ENCODE measurements at regions not wholly inside any gene's neighbourhood (a gene's known extent, or its start where the extent isn't known, plus 50 kb on each side); places are given as distances from the start of the nearest gene placed in this dataset. TPM values are rescaled to one million over a fixed set of nuclear protein-coding genes. Genes with fewer than 3 reads are reported as not detected.
A peak's percentile ranks its signal among the peaks of the same experiment; 100 is the strongest.

DNA sequence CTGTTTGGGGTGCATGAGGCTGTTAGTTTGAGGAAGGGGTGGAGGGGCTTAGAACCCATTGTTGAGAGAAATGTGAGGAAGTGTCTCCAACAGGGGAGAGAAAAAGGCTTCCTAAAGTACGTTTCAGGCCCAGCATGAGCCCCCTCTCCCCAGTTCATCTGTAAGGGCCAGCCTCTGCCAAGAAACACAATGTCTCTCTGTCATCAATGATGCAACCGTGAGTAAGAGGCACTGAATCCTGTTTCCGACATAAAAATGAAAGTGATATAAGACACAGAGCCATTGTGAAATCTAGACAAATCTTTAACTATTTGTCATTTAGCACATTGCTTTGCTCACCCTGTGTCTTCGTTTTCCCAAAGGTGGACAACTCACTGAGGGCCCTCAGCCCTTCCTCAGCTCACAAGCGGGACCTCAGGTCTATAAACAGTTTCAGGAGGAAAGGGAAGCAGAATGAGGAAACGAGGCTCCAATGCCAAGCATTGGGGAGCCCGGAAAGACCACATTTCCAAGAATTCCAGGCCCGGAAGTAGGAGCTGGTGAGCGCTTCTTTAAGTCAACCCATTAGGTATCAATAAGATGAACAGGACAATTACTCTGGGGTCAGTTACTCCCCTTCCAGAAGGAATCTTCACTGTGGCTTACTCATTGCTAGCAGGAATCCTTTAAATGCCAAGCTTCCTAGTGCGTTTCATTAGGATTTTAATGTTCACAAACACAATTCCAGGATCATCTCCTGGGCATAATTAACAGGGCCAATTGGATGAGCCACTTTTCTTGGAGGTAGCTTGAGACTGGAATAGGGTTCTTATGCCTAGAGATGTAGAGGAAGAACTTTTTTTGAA lies 59.0 kb upstream of the KLF4 start:
- peak; percentile 63 for DNase-seq

GRCh38 chr9:107547772-107548297 lies 58.3 kb upstream of the KLF4 start:
- no peak for DNase-seq

- no peak for DNase-seq
Measured at GRCh38 chr9:107547303-107547702, 57.7 kb upstream of the KLF4 start.

DNA sequence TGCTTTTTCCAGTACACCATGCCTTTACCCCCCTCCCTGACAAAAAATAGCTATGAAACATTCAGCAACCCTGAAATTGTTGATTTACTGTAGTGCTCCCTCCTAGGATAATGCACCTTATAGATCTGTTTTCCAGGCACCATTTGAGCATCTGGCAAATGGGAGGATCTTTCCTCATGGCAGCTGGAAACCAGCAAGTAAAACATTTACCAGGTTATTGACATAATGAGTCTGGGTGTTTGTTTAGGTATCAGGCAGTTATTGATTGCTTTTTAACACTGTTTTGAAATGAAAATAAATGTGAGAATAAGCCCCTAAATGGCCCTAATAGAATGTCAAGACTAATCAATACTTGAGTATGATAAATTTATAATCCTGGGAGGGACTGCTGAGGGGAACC lies 57.3 kb upstream of the KLF4 start:
- DNase-seq: no peak

GRCh38 chr9:107545036-107545435 lies 55.5 kb upstream of the KLF4 start:
- DNase-seq: no peak

- no peak for DNase-seq
Measured at GRCh38 chr9:107542411-107543157, 53.0 kb upstream of the KLF4 start.

DNA sequence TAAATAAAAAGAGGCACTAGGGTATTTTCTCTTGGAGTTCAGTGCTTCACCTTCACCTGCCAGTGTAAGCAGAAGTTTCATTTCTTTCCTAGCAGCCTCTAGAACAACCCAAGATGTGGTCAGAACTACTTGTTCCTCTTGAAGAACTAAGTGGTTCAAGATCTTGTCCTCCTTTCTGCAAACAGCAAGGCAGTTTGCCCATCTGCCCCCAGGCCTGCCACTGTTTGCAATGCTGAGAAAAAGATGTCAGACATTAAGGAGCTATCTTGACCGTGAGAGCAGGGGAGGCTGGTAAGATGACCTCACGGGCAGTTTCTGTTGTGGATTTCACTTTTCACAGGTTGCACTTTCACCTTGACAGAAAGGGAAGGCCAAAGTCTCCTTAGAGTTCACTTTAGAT lies 52.0 kb upstream of the KLF4 start:
- no peak for DNase-seq

GRCh38 chr9:107540164-107540561 lies 50.6 kb upstream of the KLF4 start:
- no peak for DNase-seq

GRCh38 chr9:107539427-107540163 lies 50.0 kb upstream of the KLF4 start:
- DNase-seq: no peak

Small RNA genes in the stretch of these regions (small RNA-seq; reads per million reads assigned to genes)
- gene RN7SL659P (ENCODE audit: low replicate concordance): not detected
- not detected for gene RNA5SP293 (ENCODE audit: low replicate concordance)
- gene RNU6-1064P (ENCODE audit: low replicate concordance): not detected
- gene RNU6-996P (ENCODE audit: low replicate concordance): not detected
